AG04450 (cell line): ENCODE measurements at regions not wholly inside any gene's neighbourhood (a gene's known extent, or its start where the extent isn't known, plus 50 kb on each side); places are given as distances from the start of the nearest gene placed in this dataset.

ENCODE experiments used
- CTCF ChIA-PET: fragments of 300-600, 350-600 bp; formaldehyde crosslinking; extraction: SDS; loops from one replicate; lab custom pipeline; 2022; ENCODE audit warnings: antibody characterized with exemption, inconsistent platforms; lab: Charles Lee
- POLR2A ChIA-PET: fragments of 350-600 bp; formaldehyde crosslinking; extraction: SDS; loops from one replicate; lab custom pipeline; 2021; ENCODE audit warnings: antibody characterized with exemption, inconsistent platforms; lab: Yijun Ruan, JAX
- DNase-seq: peaks from one replicate; pipeline ENCODE4 v3.0.0-alpha.2; 2011; ENCODE audit warnings: low read depth, low spot score
- H3K27ac ChIP-seq: one replicate; pipeline ENCODE4 v1.5.1; 2012; ENCODE audit warnings: low read depth, low read length, control low read depth
- H3K27me3 ChIP-seq: one replicate; pipeline ENCODE4 v1.6.0; 2012; ENCODE audit warnings: low read length; ENCODE audit not compliant: control insufficient read depth, insufficient read depth
- H3K4me3 ChIP-seq: 2 replicates; pipeline ENCODE4 v1.5.1; 2011; ENCODE audit warnings: mild to moderate bottlenecking, low read depth, low read length, control low read depth
- H3K9me3 ChIP-seq: 2 replicates; pipeline ENCODE4 v1.5.1; 2012; ENCODE audit warnings: low read length; ENCODE audit not compliant: control insufficient read depth, insufficient read depth
- CTCF ChIP-seq: IDR thresholded peaks from 2 replicates; pipeline ENCODE4 v1.5.1; 2011; ENCODE audit warnings: low read depth, low read length, control low read depth, inconsistent platforms

- ChIA-PET CTCF (interaction anchor here (0.8 kb wide), 1 partner anchor 195 kb away, joined by 4 read pairs; no protein-coding TSS in a partner anchor), POLR2A (no interaction called here)
- no peaks in the 10 kb centered on the region for H3K9me3 ChIP-seq
- DNase-seq, result no peak
- no peak for TF ChIP-seq CTCF
- no peaks in the 10 kb centered on the region for H3K27me3 ChIP-seq
- H3K4me3 ChIP-seq, result no peak overlapping the region
- no peak overlapping the region for H3K27ac ChIP-seq
Measured at GRCh38 chr6:2439632-2440031, 194.2 kb upstream of the GMDS start.

- Histone ChIP-seq H3K9me3 (no peaks in the 10 kb centered on the region; the same call in 1 of the 2 replicates), H3K27ac (no peak overlapping the region), H3K4me3 (no peak overlapping the region), H3K27me3 (no peaks in the 10 kb centered on the region)
- ChIA-PET CTCF (interaction anchor here (2.6 kb wide), 1 partner anchor 10 kb away, joined by 15 read pairs; no protein-coding TSS in a partner anchor), POLR2A (no interaction called here)
- no peak for DNase-seq
- no peak for TF ChIP-seq CTCF
Measured at GRCh38 chr6:2439082-2439481, 193.7 kb upstream of the GMDS start.

- TF ChIP-seq CTCF, result no peak
- H3K9me3 ChIP-seq, result no peaks in the 10 kb centered on the region; the same call in 1 of the 2 replicates
- DNase-seq, result no peak
- H3K27ac ChIP-seq, result no peak overlapping the region
- CTCF ChIA-PET, result interaction anchor here (0.6 to 2.6 kb wide), 4 partner anchors 12 to 198 kb away, joined by 3 to 15 read pairs (median 4); no protein-coding TSS in a partner anchor
- POLR2A ChIA-PET, result no interaction called here
- H3K4me3 ChIP-seq, result no peak overlapping the region
- no peaks in the 10 kb centered on the region for H3K27me3 ChIP-seq
Measured at GRCh38 chr6:2436410-2437154, 191.2 kb upstream of the GMDS start.

GRCh38 chr6:2435323-2435722, 189.9 kb upstream of the GMDS start:
- POLR2A ChIA-PET, result no interaction called here
- no peak for DNase-seq
- no peaks in the 10 kb centered on the region for H3K27me3 ChIP-seq
- no peaks in the 10 kb centered on the region; the same call in 1 of the 2 replicates for H3K9me3 ChIP-seq
- no peak overlapping the region for H3K27ac ChIP-seq
- CTCF ChIA-PET, result interaction anchor here (0.6 to 1.2 kb wide), 3 partner anchors 12 to 16 kb away, joined by 3 to 4 read pairs (median 4); no protein-coding TSS in a partner anchor
- no peak overlapping the region for H3K4me3 ChIP-seq
- TF ChIP-seq CTCF, result no peak

GRCh38 chr6:2434912-2435311, 189.5 kb upstream of the GMDS start:
- TF ChIP-seq CTCF, result no peak
- Histone ChIP-seq H3K27me3 (no peaks in the 10 kb centered on the region), H3K9me3 (no peaks in the 10 kb centered on the region; the same call in 1 of the 2 replicates), H3K27ac (no peak overlapping the region), H3K4me3 (no peak overlapping the region)
- POLR2A ChIA-PET, result no interaction called here
- CTCF ChIA-PET, result interaction anchor here (1.2 kb wide), 1 partner anchor 13 kb away, joined by 4 read pairs; no protein-coding TSS in a partner anchor
- no peak for DNase-seq
